Neural cell (in vitro differentiated cells): ENCODE measurements at regions not wholly inside any gene's neighbourhood (a gene's known extent, or its start where the extent isn't known, plus 50 kb on each side); places are given as distances from the start of the nearest gene placed in this dataset.

Experiments used
- CTCF ChIP-seq: fragments of 450-650 bp; IDR thresholded peaks from 2 replicates; pipeline ENCODE4 v1.5.1; 2014; ENCODE audit warnings: antibody characterized with exemption, mild to moderate bottlenecking, moderate library complexity; ENCODE audit not compliant: poor library complexity, severe bottlenecking
- MXI1 ChIP-seq: fragments of 450-650 bp; conservative IDR thresholded peaks from 2 replicates; pipeline ENCODE4 v1.6.1; 2014; ENCODE audit warnings: antibody characterized with exemption, mild to moderate bottlenecking; ENCODE audit not compliant: poor library complexity, severe bottlenecking
- TAF1 ChIP-seq: IDR thresholded peaks from 2 replicates; pipeline ENCODE4 v1.6.1; 2012; ENCODE audit warnings: low read depth

GRCh38 chr12:77325511-77326236, 260.3 kb upstream of the E2F7 start:
- no peak for TF ChIP-seq CTCF
- no peak for TF ChIP-seq TAF1
- TF ChIP-seq MXI1: no peak
